Activated naive CD8-positive, alpha-beta T cell treated with anti-CD3 and anti-CD28 coated beads for 36 hours (primary cell): ENCODE measurements at regions not wholly inside any gene's neighbourhood (a gene's known extent, or its start where the extent isn't known, plus 50 kb on each side); places are given as distances from the start of the nearest gene placed in this dataset.

Experiments
- DNase-seq: peaks from one replicate; pipeline ENCODE4 v3.0.0; 2021
- H3K27ac Mint-ChIP-seq: one replicate; pipeline ENCODE4 v1.8.0; 2022; ENCODE audit warnings: mild to moderate bottlenecking, moderate library complexity, mixed read lengths
- H3K27me3 Mint-ChIP-seq: one replicate; pipeline ENCODE4 v1.8.0; 2022; ENCODE audit warnings: mild to moderate bottlenecking, mixed read lengths
- H3K36me3 Mint-ChIP-seq: one replicate; pipeline ENCODE4 v1.8.0; 2021; ENCODE audit warnings: mild to moderate bottlenecking, mixed read lengths
- H3K4me1 Mint-ChIP-seq: one replicate; pipeline ENCODE4 v1.8.0; 2021; ENCODE audit warnings: mixed read lengths
- H3K4me3 Mint-ChIP-seq: one replicate; pipeline ENCODE4 v1.8.0; 2022; ENCODE audit warnings: mild to moderate bottlenecking, moderate library complexity, mixed read lengths
- H3K9me3 Mint-ChIP-seq: one replicate; pipeline ENCODE4 v1.8.0; 2022; ENCODE audit warnings: mixed read lengths

DNA sequence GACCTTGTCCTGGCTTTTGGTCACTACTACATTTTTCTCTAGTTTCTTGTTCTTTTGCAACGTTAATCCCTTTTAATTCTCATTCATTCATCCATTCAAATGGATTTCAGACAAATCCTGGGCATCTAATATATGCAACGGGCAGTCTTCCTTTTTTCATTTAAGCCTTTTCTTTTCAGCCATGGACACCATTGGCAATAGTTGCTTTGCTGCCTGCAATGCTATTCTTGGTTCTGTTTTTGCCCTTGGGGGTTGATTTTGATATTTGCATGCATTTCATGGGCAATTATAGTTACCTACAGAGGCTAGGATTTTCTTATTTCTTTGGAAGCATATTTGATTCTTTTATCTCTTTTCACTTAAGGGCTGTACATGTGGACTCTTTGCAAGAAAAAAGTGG is 180.5 kb upstream of the ARX start:
- Mint-ChIP-seq H3K4me1 (no peaks in the 10 kb centered on the region), H3K27ac (no peak overlapping the region), H3K27me3 (no peaks in the 10 kb centered on the region), H3K4me3 (no peak overlapping the region), H3K9me3 (no peaks in the 10 kb centered on the region), H3K36me3 (no peaks in the 10 kb centered on the region)
- no peak for DNase-seq

DNA sequence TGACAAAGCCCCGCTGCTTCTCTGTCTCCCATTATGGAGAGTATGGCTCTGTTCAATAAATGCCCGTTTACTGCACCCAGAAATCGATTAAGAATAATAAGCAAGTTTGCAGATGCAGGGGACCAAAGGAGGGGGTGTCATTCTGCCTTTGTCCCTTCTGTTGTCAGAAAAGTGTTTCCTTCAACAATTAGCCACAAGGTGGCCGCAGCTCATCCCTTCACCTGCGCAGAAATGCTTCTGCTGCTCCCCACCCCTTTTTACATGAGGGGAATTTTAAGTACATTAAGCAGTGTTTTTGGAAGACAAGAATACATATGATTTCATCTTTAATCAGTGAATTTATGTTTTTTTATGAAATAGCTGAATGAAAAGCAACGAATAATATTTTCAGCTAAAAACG is 175.6 kb upstream of the ARX start:
- H3K4me3 Mint-ChIP-seq = no peak overlapping the region
- DNase-seq = no peak
- no peaks in the 10 kb centered on the region for H3K9me3 Mint-ChIP-seq
- no peaks in the 10 kb centered on the region for H3K27me3 Mint-ChIP-seq
- H3K36me3 Mint-ChIP-seq = no peaks in the 10 kb centered on the region
- no peaks in the 10 kb centered on the region for H3K4me1 Mint-ChIP-seq
- H3K27ac Mint-ChIP-seq = no peak overlapping the region

DNA sequence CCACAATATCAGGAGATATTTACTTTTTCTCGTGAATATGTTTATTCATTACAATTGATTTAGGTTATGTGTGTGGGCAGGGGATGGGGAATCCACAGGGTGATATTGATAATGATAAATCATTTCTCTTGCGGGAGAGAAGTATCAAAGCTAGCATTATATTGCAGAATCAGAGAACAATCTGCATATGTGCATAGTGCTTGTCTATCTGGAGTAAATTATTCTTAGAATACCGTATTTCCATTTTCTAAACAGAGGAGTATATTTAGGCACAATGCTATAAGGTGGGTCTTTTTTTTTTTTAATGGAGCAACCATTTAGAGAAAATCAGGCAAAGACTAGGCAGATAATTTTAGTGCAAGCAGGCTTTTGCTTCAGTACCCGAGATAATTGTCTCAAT is 166.0 kb upstream of the ARX start:
- H3K27me3 Mint-ChIP-seq = no peaks in the 10 kb centered on the region
- H3K9me3 Mint-ChIP-seq = no peaks in the 10 kb centered on the region
- no peak overlapping the region for H3K27ac Mint-ChIP-seq
- H3K4me3 Mint-ChIP-seq = no peak overlapping the region
- no peaks in the 10 kb centered on the region for H3K36me3 Mint-ChIP-seq
- no peaks in the 10 kb centered on the region for H3K4me1 Mint-ChIP-seq
- DNase-seq = no peak

DNA sequence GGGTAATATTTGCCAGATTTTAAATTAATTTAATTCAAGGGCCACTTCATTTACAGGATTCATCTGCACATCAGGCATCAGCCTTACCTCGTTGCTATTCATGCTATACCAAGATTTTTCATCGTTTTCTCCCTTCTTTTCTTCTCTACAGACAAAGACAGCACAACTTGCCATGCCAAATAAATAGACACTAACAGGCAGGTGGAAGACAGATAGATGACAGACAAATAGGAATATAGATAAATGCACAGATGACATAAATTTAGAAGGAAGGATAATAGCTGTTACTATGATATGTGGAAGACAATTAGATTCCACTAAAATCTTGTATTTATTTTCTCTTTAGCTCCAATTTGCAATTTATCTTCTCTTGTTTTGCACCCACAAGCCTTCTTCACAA is 164.5 kb upstream of the ARX start:
- no peaks in the 10 kb centered on the region for H3K4me1 Mint-ChIP-seq
- DNase-seq = no peak
- H3K36me3 Mint-ChIP-seq = no peaks in the 10 kb centered on the region
- H3K9me3 Mint-ChIP-seq = no peaks in the 10 kb centered on the region
- no peaks in the 10 kb centered on the region for H3K27me3 Mint-ChIP-seq
- no peak overlapping the region for H3K4me3 Mint-ChIP-seq
- H3K27ac Mint-ChIP-seq = no peak overlapping the region

DNA sequence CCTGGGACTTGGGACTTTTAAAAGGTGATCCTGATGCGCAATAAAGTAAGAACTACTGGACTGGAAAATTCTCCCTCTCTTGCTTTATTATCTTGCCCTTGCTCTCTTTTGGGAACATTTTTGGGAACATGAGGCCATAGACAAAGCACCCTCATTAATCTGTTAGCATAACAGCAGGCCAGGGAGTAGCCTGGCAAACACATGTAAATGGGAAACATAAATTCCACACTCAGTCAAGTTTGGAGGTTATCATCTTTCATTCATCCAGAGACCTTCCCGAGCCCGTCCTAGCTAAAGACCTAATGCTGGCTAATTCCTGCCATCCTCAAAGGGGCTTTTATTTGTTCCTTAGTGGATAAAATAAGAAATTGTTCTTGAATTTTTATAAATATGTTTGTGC is 162.8 kb upstream of the ARX start:
- Mint-ChIP-seq H3K27me3 (no peaks in the 10 kb centered on the region), H3K27ac (no peak overlapping the region), H3K36me3 (no peaks in the 10 kb centered on the region), H3K9me3 (no peaks in the 10 kb centered on the region), H3K4me1 (no peaks in the 10 kb centered on the region), H3K4me3 (no peak overlapping the region)
- DNase-seq = no peak

DNA sequence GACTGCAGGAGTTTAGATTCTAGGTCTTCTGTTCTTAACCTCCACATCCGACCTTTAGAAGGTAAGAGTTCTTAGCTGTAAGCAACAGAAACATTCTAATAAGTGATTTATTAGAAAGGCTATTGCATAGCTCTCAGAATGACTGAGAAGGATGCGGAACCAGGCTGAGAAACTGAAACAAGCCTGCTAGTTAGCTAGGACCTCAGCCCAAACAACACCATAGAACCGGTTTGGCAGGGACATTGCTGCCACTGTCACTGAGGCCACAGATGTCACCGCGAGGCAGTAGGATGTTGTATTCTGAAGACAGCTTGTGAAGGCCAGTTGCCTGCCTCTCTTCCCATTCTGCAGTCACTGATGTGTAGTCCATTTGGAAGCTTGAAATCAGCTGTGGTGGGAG is 160.0 kb upstream of the ARX start:
- Mint-ChIP-seq H3K27me3 (no peaks in the 10 kb centered on the region), H3K4me1 (no peaks in the 10 kb centered on the region), H3K9me3 (no peaks in the 10 kb centered on the region), H3K36me3 (no peaks in the 10 kb centered on the region), H3K27ac (no peak overlapping the region), H3K4me3 (no peak overlapping the region)
- DNase-seq = no peak

DNA sequence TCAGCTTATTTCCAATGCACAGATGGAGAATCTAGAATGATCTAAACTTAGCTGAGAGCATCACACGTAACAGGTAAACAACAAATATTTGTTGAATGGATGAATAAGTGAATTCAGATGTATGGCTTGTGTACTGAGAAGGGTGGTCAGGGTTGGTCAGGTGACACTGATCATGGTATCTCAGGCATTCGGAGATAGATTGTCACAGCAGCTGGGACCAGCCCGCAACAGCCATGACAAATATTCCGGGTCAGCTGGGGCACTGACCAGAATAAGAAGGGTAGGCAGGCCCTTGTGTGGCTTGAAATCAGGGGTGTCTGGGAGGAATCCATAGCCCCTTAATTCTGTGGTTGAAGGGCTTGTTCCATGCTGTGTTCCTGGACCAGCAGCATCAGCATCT is 159.4 kb upstream of the ARX start:
- DNase-seq = no peak
- Mint-ChIP-seq H3K4me3 (no peak overlapping the region), H3K27ac (no peak overlapping the region), H3K27me3 (no peaks in the 10 kb centered on the region), H3K36me3 (no peaks in the 10 kb centered on the region), H3K9me3 (no peaks in the 10 kb centered on the region), H3K4me1 (no peaks in the 10 kb centered on the region)

DNA sequence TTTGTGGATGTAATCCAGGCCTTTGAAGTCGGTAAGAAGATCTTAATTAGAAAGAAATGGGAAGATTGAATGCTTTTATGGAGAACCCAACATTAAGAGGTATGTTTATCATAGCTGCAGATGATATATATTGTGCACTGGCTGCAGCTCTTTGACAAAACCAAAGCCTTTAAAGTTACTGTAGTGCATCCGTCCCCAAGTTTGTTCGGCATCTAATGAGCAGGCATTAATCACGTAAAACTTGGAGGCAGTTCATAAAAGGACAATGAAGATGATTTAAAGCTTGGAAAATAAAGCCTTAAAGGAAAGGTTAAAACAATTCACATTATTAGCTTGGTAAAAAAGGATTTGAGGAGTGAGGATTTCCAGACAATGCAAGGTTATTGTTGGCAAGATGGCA is 150.8 kb upstream of the ARX start:
- no peaks in the 10 kb centered on the region for H3K9me3 Mint-ChIP-seq
- H3K36me3 Mint-ChIP-seq = no peaks in the 10 kb centered on the region
- H3K4me3 Mint-ChIP-seq = no peak overlapping the region
- H3K27me3 Mint-ChIP-seq = peaks cover 8% of the 10 kb centered on the region
- no peaks in the 10 kb centered on the region for H3K4me1 Mint-ChIP-seq
- DNase-seq = no peak
- H3K27ac Mint-ChIP-seq = no peak overlapping the region

DNA sequence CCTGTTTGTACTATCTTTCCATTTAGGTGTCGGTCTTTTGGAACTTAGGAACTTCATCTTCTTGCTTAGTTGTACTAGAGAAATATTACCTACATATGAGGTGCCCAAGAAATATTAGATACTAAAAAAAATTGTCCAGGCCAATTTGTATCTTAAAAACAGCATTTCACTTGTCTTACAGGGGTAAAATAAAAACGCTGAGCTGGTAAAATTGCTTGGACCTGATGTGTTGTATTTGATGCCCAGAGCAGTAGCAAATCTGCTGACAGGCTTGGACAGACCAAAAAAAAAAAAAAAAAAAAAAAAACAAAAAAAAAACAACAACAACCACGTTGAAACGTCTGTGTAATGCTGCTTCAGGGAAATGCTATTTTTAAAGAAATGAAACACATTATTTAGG is 150.4 kb upstream of the ARX start:
- no peak overlapping the region for H3K27ac Mint-ChIP-seq
- H3K4me1 Mint-ChIP-seq = no peaks in the 10 kb centered on the region

DNA sequence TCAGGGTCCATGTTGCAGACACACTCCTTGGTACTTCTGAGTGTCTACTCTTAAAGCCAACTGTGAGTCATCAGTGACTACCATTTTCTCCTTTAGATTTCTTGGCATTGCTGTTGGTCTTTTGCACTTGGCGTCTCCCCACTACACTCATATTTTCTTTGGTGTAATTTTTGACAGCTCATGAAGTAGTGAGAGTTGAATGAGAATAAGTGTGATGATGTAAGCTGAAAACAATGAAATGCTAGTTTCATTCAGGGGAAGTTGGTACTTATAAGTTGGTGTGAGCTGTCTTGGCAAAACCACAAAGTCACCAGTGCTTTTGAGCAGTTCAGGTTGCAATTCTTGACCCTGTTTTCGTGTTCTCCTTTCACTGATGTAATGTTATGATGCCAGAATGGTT is 142.9 kb upstream of the ARX start:
- Mint-ChIP-seq H3K36me3 (no peaks in the 10 kb centered on the region), H3K4me3 (no peak overlapping the region), H3K27ac (no peak overlapping the region), H3K4me1 (no peaks in the 10 kb centered on the region), H3K9me3 (no peaks in the 10 kb centered on the region), H3K27me3 (peaks cover 5% of the 10 kb centered on the region)
- DNase-seq = no peak

More for the DNA sequence above, 150.4 kb upstream of the ARX start:
- Mint-ChIP-seq H3K4me3 (no peak overlapping the region), H3K36me3 (no peaks in the 10 kb centered on the region), H3K27me3 (peaks cover 8% of the 10 kb centered on the region), H3K9me3 (no peaks in the 10 kb centered on the region)
- no peak for DNase-seq

DNA sequence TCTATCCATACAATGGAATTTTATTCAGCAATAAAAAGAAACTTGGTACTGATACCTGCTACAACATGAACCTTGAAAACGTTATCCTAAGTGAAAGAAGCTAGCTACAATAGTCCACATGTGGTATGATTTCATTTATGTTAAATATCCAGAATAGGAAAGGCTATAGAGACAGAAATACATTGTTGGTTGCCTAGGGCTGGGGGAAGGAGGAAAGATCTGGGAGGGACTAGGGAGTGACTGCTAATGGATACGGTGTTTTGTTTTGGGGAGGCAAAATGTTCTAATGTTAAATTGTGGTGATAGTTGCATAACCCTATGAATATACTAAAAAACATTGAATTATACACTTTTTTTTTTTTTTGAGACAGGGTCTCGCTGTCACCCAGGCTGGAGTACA is 141.1 kb upstream of the ARX start:
- Mint-ChIP-seq H3K36me3 (no peaks in the 10 kb centered on the region), H3K9me3 (no peaks in the 10 kb centered on the region), H3K27ac (no peak overlapping the region), H3K4me3 (no peak overlapping the region), H3K4me1 (no peaks in the 10 kb centered on the region), H3K27me3 (no peaks in the 10 kb centered on the region)
- no peak for DNase-seq

DNA sequence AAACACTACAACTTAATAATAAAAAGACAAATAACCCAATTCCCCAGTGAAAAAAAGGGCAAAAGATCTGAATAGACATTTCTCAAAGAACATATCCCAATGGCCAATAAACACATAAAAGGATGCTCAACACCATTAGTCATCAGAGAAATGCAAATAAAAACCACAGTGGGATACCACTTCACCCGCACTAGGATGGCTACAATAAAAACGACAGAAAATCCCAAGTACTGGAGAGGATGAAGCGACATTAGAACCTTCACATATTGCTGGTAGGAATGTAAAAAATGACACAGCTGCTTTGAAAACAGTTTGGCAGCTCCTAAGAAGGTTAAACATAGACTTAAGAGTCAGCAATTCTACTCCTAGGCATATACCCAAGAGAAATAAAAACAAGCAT is 140.6 kb upstream of the ARX start:
- DNase-seq = no peak
- Mint-ChIP-seq H3K9me3 (no peaks in the 10 kb centered on the region), H3K4me1 (no peaks in the 10 kb centered on the region), H3K27ac (no peak overlapping the region), H3K36me3 (no peaks in the 10 kb centered on the region), H3K4me3 (no peak overlapping the region), H3K27me3 (no peaks in the 10 kb centered on the region)

DNA sequence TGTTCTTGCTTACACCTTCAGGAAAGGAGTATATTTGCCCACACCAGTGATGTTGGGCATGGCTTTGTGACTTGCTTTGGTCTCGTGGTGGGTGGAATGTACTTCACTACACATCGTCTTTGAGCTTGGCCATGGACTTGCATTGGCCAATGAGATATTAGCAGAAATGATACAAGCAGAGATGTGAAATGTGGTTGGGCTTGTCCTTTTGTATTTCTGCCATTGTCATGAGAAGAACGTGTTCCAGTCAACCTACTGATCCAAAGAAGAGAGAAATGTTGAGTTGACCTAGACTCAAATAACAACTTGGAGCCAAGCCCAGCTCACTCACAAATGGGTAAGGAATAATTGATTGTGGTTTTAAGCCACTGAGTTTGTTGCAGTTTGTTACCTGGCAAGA is 138.4 kb upstream of the ARX start:
- Mint-ChIP-seq H3K27me3 (no peaks in the 10 kb centered on the region), H3K4me3 (no peak overlapping the region), H3K9me3 (no peaks in the 10 kb centered on the region), H3K27ac (no peak overlapping the region), H3K36me3 (no peaks in the 10 kb centered on the region), H3K4me1 (no peaks in the 10 kb centered on the region)
- no peak for DNase-seq

DNA sequence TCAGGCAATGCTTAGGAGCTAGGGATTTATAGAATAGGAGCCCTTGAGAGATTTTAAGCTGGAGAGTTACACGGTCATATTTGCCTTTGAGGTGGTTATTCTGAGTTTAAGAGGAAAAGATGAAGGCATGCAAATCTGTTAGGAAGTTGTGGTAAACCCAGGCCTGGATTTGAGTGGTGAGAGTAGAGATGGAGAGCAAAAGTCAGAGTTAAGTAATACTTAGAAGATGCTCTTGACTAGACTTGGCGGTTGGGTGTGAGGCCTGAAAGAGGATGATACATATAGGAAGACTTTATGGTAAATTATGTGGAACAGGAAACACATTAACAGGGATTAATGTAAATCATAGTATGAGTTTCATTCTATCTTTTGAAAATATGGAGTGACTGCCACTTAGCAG is 136.0 kb upstream of the ARX start:
- H3K27ac Mint-ChIP-seq = no peak overlapping the region
- no peaks in the 10 kb centered on the region for H3K9me3 Mint-ChIP-seq
- H3K36me3 Mint-ChIP-seq = no peaks in the 10 kb centered on the region
- no peaks in the 10 kb centered on the region for H3K27me3 Mint-ChIP-seq
- DNase-seq = no peak
- H3K4me3 Mint-ChIP-seq = no peak overlapping the region
- no peaks in the 10 kb centered on the region for H3K4me1 Mint-ChIP-seq

DNA sequence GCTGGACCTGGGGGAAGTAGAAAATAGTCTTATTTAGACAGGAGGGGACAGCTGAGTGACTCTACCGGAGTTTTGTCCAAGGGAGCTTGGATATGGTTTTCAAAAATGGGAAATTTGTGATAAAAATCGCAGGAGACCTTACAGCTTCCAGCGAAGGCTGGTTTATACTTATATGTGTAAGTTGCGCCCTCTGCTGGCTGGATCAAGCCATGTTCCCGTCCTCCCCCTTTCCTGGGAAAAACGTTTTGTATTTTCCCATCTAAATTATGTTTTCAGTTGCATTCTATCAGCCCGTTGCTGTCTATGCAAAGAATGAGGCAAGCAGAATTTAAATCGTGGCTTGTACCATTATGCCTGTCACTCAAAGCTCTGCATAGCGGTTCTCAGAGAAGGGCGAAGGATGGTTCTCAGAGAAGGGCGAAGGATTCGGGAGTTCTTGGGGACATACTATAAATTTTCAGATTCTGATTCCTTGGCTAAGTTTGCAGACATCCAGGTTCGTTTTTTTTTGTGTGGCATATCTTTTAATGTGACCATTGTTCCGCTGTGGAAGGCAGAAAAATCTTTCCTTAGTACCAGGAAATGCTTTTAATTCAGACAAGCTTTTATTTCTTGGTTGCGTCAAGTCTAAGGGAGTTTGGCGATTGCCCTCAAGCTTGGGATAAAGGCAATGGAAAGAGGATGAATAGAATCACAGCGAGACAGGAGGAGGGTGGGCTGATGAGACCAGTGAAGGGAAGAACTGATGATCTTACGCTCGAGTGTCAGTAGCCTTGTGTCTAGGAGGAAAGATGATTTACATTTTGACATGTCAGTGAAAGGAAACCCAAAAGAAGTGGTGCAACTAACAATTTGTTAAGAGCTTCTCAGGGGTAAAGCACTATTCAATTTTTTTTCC is 128.5 kb upstream of the ARX start:
- Mint-ChIP-seq H3K27me3 (peaks cover 6% of the 10 kb centered on the region), H3K4me1 (no peaks in the 10 kb centered on the region), H3K4me3 (no peak overlapping the region), H3K9me3 (no peaks in the 10 kb centered on the region), H3K27ac (no peak overlapping the region), H3K36me3 (no peaks in the 10 kb centered on the region)
- DNase-seq = peak; percentile 4

DNA sequence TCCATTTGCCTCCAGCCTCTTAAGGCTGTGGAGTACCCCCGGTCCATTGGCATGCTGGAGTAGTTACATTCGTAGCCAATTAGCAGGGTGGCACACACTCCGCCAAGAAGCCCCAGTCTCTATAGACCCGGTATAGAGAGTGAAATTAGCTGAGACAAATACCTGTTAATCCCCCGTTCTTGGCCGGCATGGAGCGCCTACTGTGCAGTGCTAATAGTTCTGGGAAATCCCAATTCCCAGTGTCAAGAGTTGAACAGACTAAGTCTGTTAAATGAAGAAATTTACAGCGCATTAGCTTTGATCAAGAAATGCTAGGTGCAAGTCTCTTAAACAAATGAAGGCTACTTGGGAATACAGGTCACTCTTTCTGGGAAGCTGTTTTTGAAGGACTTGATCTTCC is 127.8 kb upstream of the ARX start:
- Mint-ChIP-seq H3K27ac (no peak overlapping the region), H3K4me3 (no peak overlapping the region), H3K4me1 (no peaks in the 10 kb centered on the region), H3K27me3 (peaks cover 6% of the 10 kb centered on the region), H3K9me3 (no peaks in the 10 kb centered on the region), H3K36me3 (no peaks in the 10 kb centered on the region)
- no peak for DNase-seq
